ENCODE measurements at regions not wholly inside any gene's neighbourhood (a gene's known extent, or its start where the extent isn't known, plus 50 kb on each side); places are given as distances from the start of the nearest gene placed in this dataset.

DNA sequence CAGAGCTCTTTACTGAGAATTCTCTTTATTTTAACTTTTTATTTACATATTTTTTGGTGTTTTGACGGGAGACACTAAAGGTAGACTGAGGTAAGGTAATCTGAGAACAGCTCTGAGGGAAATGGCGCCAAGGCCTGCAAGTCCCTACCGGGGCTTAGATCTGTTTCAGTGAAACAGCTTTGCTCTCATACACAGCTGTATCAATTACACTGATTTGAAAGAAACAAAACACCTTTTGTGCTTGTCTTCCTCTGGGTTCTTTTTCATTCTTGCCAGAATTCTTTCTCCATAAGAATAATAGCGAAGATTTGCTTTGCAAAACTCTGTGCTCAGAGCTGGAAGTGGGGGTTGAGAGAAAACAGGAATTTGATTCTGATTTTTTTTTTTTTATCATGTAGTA, 79.5 kb upstream of the PEX5L start:
- peak; percentile 54 for DNase-seq (ENCODE audit: low spot score)
- H3K36me3 Mint-ChIP-seq (ENCODE audit: low read depth) = no peaks in the 10 kb centered on the region; the same call in 2 of the 3 replicates
- H3K4me3 ChIP-seq = 0 out of 2 replicates have a peak overlapping the region, but pooled peaks have one; percentile 3

GRCh38 chr3:180116658-180117057, 79.9 kb upstream of the PEX5L start:
- ATAC-seq = peak; percentile 96
- Histone ChIP-seq H3K4me3 (0 out of 2 replicates have a peak overlapping the region, but pooled peaks have one; percentile 3), H3K4me2 (peak overlapping the region; percentile 45), H3F3A (replicated peaks; ENCODE audit: low read depth) (0 out of 2 replicates have a peak, but pooled peaks cover 9% of the 10 kb centered on the region), H2AFZ (no peak overlapping the region), H3K27ac (ENCODE audit: low read depth) (peak overlapping the region; percentile 87), H4K20me1 (replicated peaks; ENCODE audit: insufficient read depth) (no peaks in the 10 kb centered on the region), H3K27me3 (ENCODE audit: insufficient read depth) (no peaks in the 10 kb centered on the region), H3K9me2 (ENCODE audit: insufficient read depth) (no peaks in the 10 kb centered on the region), H3K36me3 (ENCODE audit: insufficient read depth) (no peaks in the 10 kb centered on the region), H3K4me1 (ENCODE audit: insufficient read depth) (peaks cover 41% of the 10 kb centered on the region), H3K79me2 (replicated peaks; ENCODE audit: insufficient read depth) (no peaks in the 10 kb centered on the region)
- peak; percentile 74 for DNase-seq (ENCODE audit: low spot score)
- Mint-ChIP-seq H3K4me1 (peaks cover 48% of the 10 kb centered on the region), H3K27ac (peak overlapping the region; percentile 89), H3K9me3 (no peaks in the 10 kb centered on the region; the same call in 2 of the 3 replicates), H3K27me3 (ENCODE audit: insufficient read depth, low read depth, poor library complexity) (peaks cover 4% of the 10 kb centered on the region), H3K4me3 (peak overlapping the region; percentile 52), H3K36me3 (ENCODE audit: low read depth) (no peaks in the 10 kb centered on the region; the same call in 2 of the 3 replicates)
- no peak for TF ChIP-seq POLR2AphosphoS5 (IDR thresholded peaks at IDR 0.05; ENCODE audit: low read depth)
- TF ChIP-seq ZNF462 (CRISPR knock-in tag; IDR thresholded peaks at IDR 0.05) = peak; percentile 86

More for the DNA sequence above, 79.5 kb upstream of the PEX5L start:
- Mint-ChIP-seq H3K27ac (peak overlapping the region; percentile 89), H3K4me1 (peaks cover 51% of the 10 kb centered on the region), H3K4me3 (peak overlapping the region; percentile 52), H3K9me3 (no peaks in the 10 kb centered on the region; the same call in 2 of the 3 replicates), H3K27me3 (ENCODE audit: insufficient read depth, low read depth, poor library complexity) (peaks cover 4% of the 10 kb centered on the region)
- Histone ChIP-seq H3K4me1 (ENCODE audit: insufficient read depth) (peaks cover 45% of the 10 kb centered on the region), H3K9me2 (ENCODE audit: insufficient read depth) (no peaks in the 10 kb centered on the region), H3K36me3 (ENCODE audit: insufficient read depth) (no peaks in the 10 kb centered on the region), H2AFZ (no peak overlapping the region), H3K27me3 (ENCODE audit: insufficient read depth) (no peaks in the 10 kb centered on the region), H3K27ac (ENCODE audit: low read depth) (peak overlapping the region; percentile 87), H3K4me2 (peak overlapping the region; percentile 45), H4K20me1 (replicated peaks; ENCODE audit: insufficient read depth) (no peaks in the 10 kb centered on the region), H3F3A (replicated peaks; ENCODE audit: low read depth) (0 out of 2 replicates have a peak, but pooled peaks cover 9% of the 10 kb centered on the region), H3K79me2 (replicated peaks; ENCODE audit: insufficient read depth) (no peaks in the 10 kb centered on the region)
- peak; percentile 80 for ATAC-seq
- TF ChIP-seq NANOG (IDR thresholded peaks at IDR 0.05; ENCODE audit: borderline replicate concordance) (peak; percentile 68; the same call in 1 of the 2 replicates), CTCF (conservative IDR thresholded peaks at IDR 0.05; ENCODE audit: low read depth in 2 of 2) (no peak)

Measured in GM23338 (cell line).